Parathyroid adenoma (tissue), 2 donors: ENCODE measurements at regions not wholly inside any gene's neighbourhood (a gene's known extent, or its start where the extent isn't known, plus 50 kb on each side); places are given as distances from the start of the nearest gene placed in this dataset.

Source experiments
- H2AFZ ChIP-seq: fragments of 300-600 bp; sonication (generic); one replicate; pipeline ENCODE4 v1.7.0; 2017; ENCODE audit warnings: antibody characterized with exemption, mild to moderate bottlenecking
- H3K27ac ChIP-seq: fragments of 300-600 bp; sonication (generic); one replicate; pipeline ENCODE4 v1.7.0; 2017
- H3K27me3 ChIP-seq: fragments of 300-600 bp; sonication (generic); one replicate; pipeline ENCODE4 v1.7.0; 2017; ENCODE audit warnings: low read length; ENCODE audit not compliant: control insufficient read depth, insufficient read depth
- H3K36me3 ChIP-seq: fragments of 300-600 bp; sonication (generic); one replicate; pipeline ENCODE4 v1.7.0; 2017; ENCODE audit warnings: low read length; ENCODE audit not compliant: control insufficient read depth, insufficient read depth
- H3K4me1 ChIP-seq: fragments of 300-600 bp; sonication (generic); one replicate; pipeline ENCODE4 v1.7.0; 2017; ENCODE audit warnings: control low read depth
- H3K4me2 ChIP-seq: fragments of 300-600 bp; sonication (generic); one replicate; pipeline ENCODE4 v1.7.0; 2017; ENCODE audit warnings: low read length
- H3K4me3 ChIP-seq: fragments of 300-600 bp; sonication (generic); one replicate; pipeline ENCODE4 v1.7.0; 2017; ENCODE audit warnings: low read depth, low read length
- H3K79me2 ChIP-seq: fragments of 300-600 bp; sonication (generic); one replicate; pipeline ENCODE4 v1.7.0; 2017; ENCODE audit warnings: control low read depth
- H3K9ac ChIP-seq: fragments of 300-600 bp; sonication (generic); one replicate; pipeline ENCODE4 v1.7.0; 2017; ENCODE audit warnings: mild to moderate bottlenecking
- H3K9me3 ChIP-seq: fragments of 300-600 bp; sonication (generic); one replicate; pipeline ENCODE4 v1.7.0; 2017; ENCODE audit warnings: low read length; ENCODE audit not compliant: control insufficient read depth
- CTCF ChIP-seq: fragments of 300-600 bp; sonication (generic); IDR thresholded peaks from one replicate; pipeline ENCODE4 v1.7.0; 2017; ENCODE audit warnings: antibody characterized with exemption, mild to moderate bottlenecking
- donor health status: primary hyperparathyroidism.

DNA sequence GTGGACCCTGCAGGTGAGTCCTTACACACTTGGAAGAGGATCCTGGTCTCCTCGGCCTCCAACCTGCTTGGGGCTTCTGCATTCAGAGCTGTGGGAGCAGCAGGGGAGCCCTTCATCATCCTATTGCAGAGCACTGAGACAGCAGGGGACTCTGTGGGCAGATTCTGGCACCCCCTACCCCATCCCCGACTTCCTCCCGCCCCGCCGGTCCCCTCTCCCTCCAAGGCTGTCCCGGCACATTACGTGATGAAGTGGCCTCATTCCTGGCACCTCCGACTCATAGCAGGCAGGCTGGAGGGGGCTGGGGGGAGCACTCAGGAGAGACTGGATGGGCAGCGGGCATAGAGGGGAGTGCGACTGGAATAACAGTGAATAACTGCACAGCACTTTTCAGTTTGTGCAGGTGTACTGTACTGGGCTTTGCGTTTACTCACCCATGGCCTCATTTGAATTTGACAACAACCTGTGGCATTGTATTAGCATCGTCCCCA is 394.1 kb downstream of the MATN1 start:
- Histone ChIP-seq H2AFZ (no peak overlapping the region), H3K27ac (no peak overlapping the region), H3K4me3 (no peak overlapping the region), H3K36me3 (no peaks in the 10 kb centered on the region), H3K79me2 (no peaks in the 10 kb centered on the region), H3K9me3 (no peaks in the 10 kb centered on the region), H3K4me2 (no peak overlapping the region), H3K27me3 (no peaks in the 10 kb centered on the region), H3K4me1 (no peaks in the 10 kb centered on the region), H3K9ac (no peak overlapping the region)
- TF ChIP-seq CTCF, result no peak

GRCh38 chr1:30328401-30329262 is 394.8 kb downstream of the MATN1 start:
- Histone ChIP-seq H3K27ac (no peak overlapping the region), H2AFZ (no peak overlapping the region), H3K36me3 (no peaks in the 10 kb centered on the region), H3K9me3 (no peaks in the 10 kb centered on the region), H3K79me2 (no peaks in the 10 kb centered on the region), H3K4me1 (no peaks in the 10 kb centered on the region), H3K9ac (no peak overlapping the region), H3K4me3 (no peak overlapping the region), H3K4me2 (no peak overlapping the region), H3K27me3 (no peaks in the 10 kb centered on the region)
- TF ChIP-seq CTCF, result no peak

DNA sequence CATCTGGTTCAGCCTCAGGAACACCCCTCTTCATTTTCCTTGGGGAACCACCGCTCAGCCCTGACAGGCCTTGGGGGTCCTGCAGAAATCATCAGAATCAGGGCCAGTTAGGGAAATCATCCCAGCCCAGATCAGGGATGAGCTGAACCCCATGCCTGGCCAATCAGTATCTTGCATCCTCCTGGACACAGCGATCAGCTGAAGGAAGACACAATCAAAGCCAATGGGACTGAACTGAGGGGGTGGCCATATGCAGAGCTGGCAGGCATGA is 395.4 kb downstream of the MATN1 start:
- Histone ChIP-seq H3K9me3 (no peaks in the 10 kb centered on the region), H3K9ac (no peak overlapping the region), H3K4me2 (no peak overlapping the region), H3K36me3 (no peaks in the 10 kb centered on the region), H2AFZ (no peak overlapping the region), H3K79me2 (no peaks in the 10 kb centered on the region), H3K4me1 (no peaks in the 10 kb centered on the region), H3K27ac (no peak overlapping the region), H3K4me3 (no peak overlapping the region), H3K27me3 (no peaks in the 10 kb centered on the region)
- no peak for TF ChIP-seq CTCF

GRCh38 chr1:30327370-30328099 is 395.9 kb downstream of the MATN1 start:
- no peaks in the 10 kb centered on the region for H3K27me3 ChIP-seq
- TF ChIP-seq CTCF, result no peak

More at GRCh38 chr1:30327370-30328099, 395.9 kb downstream of the MATN1 start:
- Histone ChIP-seq H3K9ac (no peak overlapping the region), H3K27ac (no peak overlapping the region), H3K4me3 (no peak overlapping the region), H3K9me3 (no peaks in the 10 kb centered on the region), H2AFZ (no peak overlapping the region), H3K4me1 (no peaks in the 10 kb centered on the region), H3K36me3 (no peaks in the 10 kb centered on the region), H3K4me2 (no peak overlapping the region), H3K79me2 (no peaks in the 10 kb centered on the region)
